Caco-2 (cell line): ENCODE measurements at regions not wholly inside any gene's neighbourhood (a gene's known extent, or its start where the extent isn't known, plus 50 kb on each side); places are given as distances from the start of the nearest gene placed in this dataset.

Source experiments
- BruUV-seq: library from RNA; stranded (reverse); fragments of 400-500 nt; replicated peaks from 2 replicates; lab custom pipeline; 2021; lab: Mats Ljungman, UMichigan
- CTCF ChIA-PET: fragments of 300-600 bp; sonication (Branson Sonifier 250); formaldehyde crosslinking; loops from one replicate; lab custom pipeline; 2022; ENCODE audit warnings: antibody characterized with exemption; lab: Charles Lee
- POLR2A ChIA-PET: fragments of 300-600 bp; sonication (Branson Sonifier 250); formaldehyde crosslinking; loops from one replicate; lab custom pipeline; 2022; ENCODE audit warnings: antibody characterized with exemption; lab: Charles Lee
- DNase-seq, 2 experiments: peaks; one replicate each; pipeline versions ENCODE4 v3.0.0 to v3.0.0-alpha.2; 2020 to 2022
- H3K27me3 ChIP-seq: replicated peaks from 2 replicates; pipeline ENCODE4 v1.6.0; 2011; ENCODE audit warnings: low read length; ENCODE audit not compliant: control insufficient read depth, insufficient read depth
- H3K36me3 ChIP-seq: 2 replicates; pipeline ENCODE4 v1.5.1; 2011; ENCODE audit warnings: low read length; ENCODE audit not compliant: control insufficient read depth, insufficient read depth
- H3K4me1 ChIP-seq: fragments of 250-450 bp; sonication (Bioruptor Pico); 2 replicates; pipeline ENCODE4 v1.5.1; 2020; ENCODE audit warnings: mild to moderate bottlenecking
- H3K4me3 ChIP-seq: 2 replicates; pipeline ENCODE4 v1.5.1; 2011; ENCODE audit warnings: low read depth, mild to moderate bottlenecking, control low read depth, low read length
- H3K9me3 ChIP-seq: fragments of 250-450 bp; sonication (Bioruptor Pico); 2 replicates; pipeline ENCODE4 v1.5.1; 2020; ENCODE audit warnings: mild to moderate bottlenecking, moderate library complexity
- H3K27ac Mint-ChIP-seq: one replicate; pipeline ENCODE4 v1.8.0; 2022; ENCODE audit warnings: mixed read lengths; ENCODE audit not compliant: unreplicated experiment
- H3K27me3 Mint-ChIP-seq: one replicate; pipeline ENCODE4 v1.8.0; 2022; ENCODE audit warnings: mixed read lengths; ENCODE audit not compliant: insufficient read depth, unreplicated experiment
- H3K36me3 Mint-ChIP-seq: one replicate; pipeline ENCODE4 v1.8.0; 2022; ENCODE audit warnings: mild to moderate bottlenecking, mixed read lengths; ENCODE audit not compliant: insufficient read depth, unreplicated experiment
- H3K4me1 Mint-ChIP-seq: one replicate; pipeline ENCODE4 v1.8.0; 2022; ENCODE audit warnings: low read depth, mixed read lengths; ENCODE audit not compliant: unreplicated experiment
- H3K4me3 Mint-ChIP-seq: one replicate; pipeline ENCODE4 v1.8.0; 2022; ENCODE audit warnings: mild to moderate bottlenecking, moderate library complexity, mixed read lengths; ENCODE audit not compliant: unreplicated experiment
- H3K9me3 Mint-ChIP-seq: one replicate; pipeline ENCODE4 v1.8.0; 2022; ENCODE audit warnings: mixed read lengths; ENCODE audit not compliant: unreplicated experiment
- CTCF ChIP-seq, 2 experiments: fragments of 200-600 bp in 1 of 2; IDR thresholded peaks; 1 replicate in 1 of 2; 2 replicates in 1 of 2; pipeline versions ENCODE4 v1.5.1 to v1.8.0; 2011 to 2022; ENCODE audit warnings: antibody characterized with exemption in 1 of 2, control low read depth in 1 of 2, inconsistent platforms in 1 of 2, low read depth in 1 of 2, low read length in 1 of 2, mild to moderate bottlenecking in 1 of 2, moderate library complexity in 1 of 2; ENCODE audit not compliant: insufficient read depth in 1 of 2, severe bottlenecking in 1 of 2, unreplicated experiment in 1 of 2
- intact Hi-C: fragments of 100-400 bp; cut with micrococcal nuclease; formaldehyde crosslinking; loops from one replicate; pipeline ENCODE4 v1.10.0; 2022; ENCODE audit not compliant: unreplicated experiment

GRCh38 chr6:148249679-148250375, 92.8 kb upstream of the SASH1 start:
- H3K9me3 ChIP-seq, result no peaks in the 10 kb centered on the region
- BruUV-seq, result no TSS peak
- Mint-ChIP-seq H3K27ac (no peak overlapping the region), H3K9me3 (no peaks in the 10 kb centered on the region), H3K4me3 (no peak overlapping the region), H3K36me3 (no peaks in the 10 kb centered on the region), H3K4me1 (no peaks in the 10 kb centered on the region), H3K27me3 (no peaks in the 10 kb centered on the region)
- DNase-seq, result no peak
- intact Hi-C loops, result loop anchor here (2.0 to 10.0 kb wide), 2 partner anchors 743 to 855 kb away; no protein-coding TSS in a partner anchor
- no peak for TF ChIP-seq CTCF (IDR thresholded peaks at IDR 0.05; ENCODE audit: insufficient read depth in 1 of 2, low read depth in 1 of 2, low read length in 1 of 2, severe bottlenecking in 1 of 2, unreplicated experiment in 1 of 2)
- CTCF ChIA-PET, result interaction anchor here (1.2 to 1.3 kb wide), 2 partner anchors 70 to 72 kb away, joined by 3 to 5 read pairs; no protein-coding TSS in a partner anchor
- H3K27me3 ChIP-seq, result no peaks in the 10 kb centered on the region
- H3K36me3 ChIP-seq, result no peaks in the 10 kb centered on the region
- H3K4me3 ChIP-seq, result no peak overlapping the region
- POLR2A ChIA-PET, result no interaction called here
- no peaks in the 10 kb centered on the region for H3K4me1 ChIP-seq

- DNase-seq, result peak in 1 of 2 experiments; percentile 21
- CTCF ChIA-PET, result interaction anchor here (0.5 to 1.3 kb wide), 3 partner anchors 71 to 745 kb away, joined by 3 to 5 read pairs (median 4); no protein-coding TSS in a partner anchor
- Histone ChIP-seq H3K36me3 (no peaks in the 10 kb centered on the region), H3K4me3 (no peak overlapping the region), H3K27me3 (no peaks in the 10 kb centered on the region), H3K9me3 (no peaks in the 10 kb centered on the region), H3K4me1 (no peaks in the 10 kb centered on the region)
- TF ChIP-seq CTCF (IDR thresholded peaks at IDR 0.05; ENCODE audit: insufficient read depth in 1 of 2, low read depth in 1 of 2, low read length in 1 of 2, severe bottlenecking in 1 of 2, unreplicated experiment in 1 of 2), result peak; percentile 33 to 51
- Mint-ChIP-seq H3K27me3 (no peaks in the 10 kb centered on the region), H3K36me3 (no peaks in the 10 kb centered on the region), H3K4me3 (no peak overlapping the region), H3K9me3 (no peaks in the 10 kb centered on the region), H3K4me1 (no peaks in the 10 kb centered on the region), H3K27ac (no peak overlapping the region)
- intact Hi-C loops, result loop anchor here (1.0 to 10.0 kb wide), 5 partner anchors 74 to 856 kb away; no protein-coding TSS in a partner anchor
- BruUV-seq, result no TSS peak
- POLR2A ChIA-PET, result no interaction called here
These were observed 91.5 kb upstream of the SASH1 start for GRCh38 chr6:148250975-148251685.

DNA sequence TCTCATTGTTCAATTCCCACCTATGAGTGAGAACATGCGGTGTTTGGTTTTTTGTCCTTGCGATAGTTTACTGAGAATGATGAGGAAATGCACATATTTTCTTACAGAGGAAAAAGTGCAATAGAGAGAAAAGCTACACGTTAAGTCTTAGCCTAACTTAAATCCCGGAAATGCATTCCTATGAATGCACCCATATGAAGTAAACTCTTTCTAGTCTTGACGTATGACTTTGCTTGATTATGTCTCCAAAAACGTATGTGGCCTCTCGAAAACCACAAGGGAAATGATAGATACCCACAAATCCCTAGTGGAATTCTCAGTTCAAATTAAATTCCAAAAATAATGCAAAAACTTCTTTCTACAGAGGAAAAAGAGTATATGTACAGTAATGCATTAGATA, 90.7 kb upstream of the SASH1 start:
- DNase-seq, result no peak
- H3K36me3 ChIP-seq, result no peaks in the 10 kb centered on the region
- intact Hi-C loops, result loop anchor here (1.0 to 10.0 kb wide), 5 partner anchors 75 to 857 kb away; no protein-coding TSS in a partner anchor
- H3K4me3 Mint-ChIP-seq, result no peak overlapping the region
- no peaks in the 10 kb centered on the region for H3K4me1 Mint-ChIP-seq
- no peak overlapping the region for H3K4me3 ChIP-seq
- no peaks in the 10 kb centered on the region for H3K4me1 ChIP-seq
- no peaks in the 10 kb centered on the region for H3K9me3 ChIP-seq
- no peaks in the 10 kb centered on the region for H3K9me3 Mint-ChIP-seq
- H3K27me3 ChIP-seq, result no peaks in the 10 kb centered on the region
- no peaks in the 10 kb centered on the region for H3K27me3 Mint-ChIP-seq
- no TSS peak for BruUV-seq
- H3K27ac Mint-ChIP-seq, result no peak overlapping the region
- CTCF ChIA-PET, result interaction anchor here (0.7 kb wide), 1 partner anchor 74 kb away, joined by 3 read pairs; no protein-coding TSS in a partner anchor
- no peak for TF ChIP-seq CTCF (IDR thresholded peaks at IDR 0.05; ENCODE audit: insufficient read depth in 1 of 2, low read depth in 1 of 2, low read length in 1 of 2, severe bottlenecking in 1 of 2, unreplicated experiment in 1 of 2)
- no peaks in the 10 kb centered on the region for H3K36me3 Mint-ChIP-seq
- POLR2A ChIA-PET, result no interaction called here
